ENCODE measurements at regions not wholly inside any gene's neighbourhood (a gene's known extent, or its start where the extent isn't known, plus 50 kb on each side); places are given as distances from the start of the nearest gene placed in this dataset.

DNA sequence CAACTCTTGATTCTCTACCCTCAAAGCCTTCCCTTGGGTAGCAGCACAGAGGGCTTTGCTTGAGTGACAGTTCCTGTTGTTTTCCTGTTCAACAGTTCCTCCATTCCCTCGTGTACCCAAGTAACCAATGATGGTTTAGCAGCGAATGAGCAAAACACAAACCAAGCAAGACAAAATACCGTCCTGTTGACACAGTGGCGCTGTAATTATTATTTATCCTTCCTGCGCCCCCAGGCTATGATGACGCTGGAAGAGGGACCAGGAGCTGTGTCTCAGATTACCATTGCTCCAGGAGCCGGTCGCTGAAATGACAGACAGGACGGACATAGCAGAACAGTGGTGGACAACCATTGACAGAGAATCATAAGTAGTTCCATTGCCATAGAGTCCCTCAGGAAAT lies 154.8 kb downstream of the GADD45G start:
- H3K27ac ChIP-seq = no peak overlapping the region

GRCh38 chr9:89760123-89760522 lies 155.3 kb downstream of the GADD45G start:
- DNase-seq (ENCODE audit: low read depth, low spot score) = no peak
- H3K27ac ChIP-seq = no peak overlapping the region

More for the DNA sequence above, 154.8 kb downstream of the GADD45G start:
- DNase-seq (ENCODE audit: low read depth, low spot score) = no peak

GRCh38 chr9:89764217-89764616 lies 159.4 kb downstream of the GADD45G start:
- no peak for DNase-seq (ENCODE audit: low read depth, low spot score)
- H3K27ac ChIP-seq = no peak overlapping the region

GRCh38 chr9:89765211-89765946 lies 160.6 kb downstream of the GADD45G start:
- no peak overlapping the region for H3K27ac ChIP-seq

GRCh38 chr9:89766991-89767390 lies 162.2 kb downstream of the GADD45G start:
- no peak for DNase-seq (ENCODE audit: low read depth, low spot score)
- no peak overlapping the region for H3K27ac ChIP-seq

More at GRCh38 chr9:89765211-89765946, 160.6 kb downstream of the GADD45G start:
- DNase-seq (ENCODE audit: low read depth, low spot score) = no peak

DNA sequence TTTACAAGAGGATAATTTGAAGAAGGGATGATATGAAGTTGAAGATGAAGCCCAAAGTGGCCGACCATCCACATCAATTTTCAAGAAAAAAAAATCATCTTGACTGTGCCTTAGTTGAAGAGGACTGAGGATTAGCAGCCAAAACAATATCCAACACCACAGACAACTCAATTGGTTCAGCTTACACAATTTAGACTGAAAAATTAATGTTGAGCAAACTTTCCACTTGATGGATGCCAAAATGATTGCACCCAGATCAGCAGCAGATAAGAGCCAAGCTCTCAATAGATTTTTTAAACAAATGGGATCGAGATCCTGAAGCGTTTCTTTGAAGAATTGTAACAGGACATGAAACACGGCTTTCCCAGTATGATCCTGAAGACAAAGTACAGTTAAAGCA lies 163.2 kb downstream of the GADD45G start:
- H3K27ac ChIP-seq = no peak overlapping the region
- DNase-seq (ENCODE audit: low read depth, low spot score) = no peak

- no peak for DNase-seq (ENCODE audit: low read depth, low spot score)
- no peak overlapping the region for H3K27ac ChIP-seq
These were observed 163.8 kb downstream of the GADD45G start for GRCh38 chr9:89768650-89769071.

GRCh38 chr9:89770531-89771174 lies 165.8 kb downstream of the GADD45G start:
- no peak for DNase-seq (ENCODE audit: low read depth, low spot score)
- no peak overlapping the region for H3K27ac ChIP-seq

GRCh38 chr9:89771205-89771604 lies 166.4 kb downstream of the GADD45G start:
- H3K27ac ChIP-seq = no peak overlapping the region
- no peak for DNase-seq (ENCODE audit: low read depth, low spot score)

GRCh38 chr9:89773170-89773569 lies 168.4 kb downstream of the GADD45G start:
- no peak overlapping the region for H3K27ac ChIP-seq
- DNase-seq (ENCODE audit: low read depth, low spot score) = no peak

DNA sequence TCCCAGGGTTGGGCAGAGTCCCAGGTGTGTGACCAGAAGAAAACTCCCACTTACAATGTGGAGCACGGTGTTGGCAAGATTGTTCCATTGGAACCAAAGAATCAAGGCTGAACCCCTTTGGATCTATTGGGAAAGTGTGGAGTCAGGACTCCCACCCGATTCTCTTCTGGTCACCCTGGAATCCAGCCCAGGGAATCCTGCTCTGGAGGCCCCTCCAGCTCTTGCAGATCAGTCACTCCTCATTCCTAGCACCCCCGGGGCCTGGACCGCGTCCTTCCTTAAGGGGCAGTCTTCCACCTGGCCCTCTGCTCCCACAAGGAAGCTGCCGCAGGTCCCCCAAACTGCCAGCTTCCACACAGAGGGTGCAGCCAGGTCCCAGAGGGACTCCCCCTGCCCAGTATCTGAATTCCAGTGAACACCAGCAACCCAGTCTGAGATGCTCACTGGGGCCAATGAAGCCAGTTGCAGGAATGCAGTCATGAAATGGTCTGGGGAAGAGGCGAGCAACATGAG lies 170.1 kb downstream of the GADD45G start:
- no peak overlapping the region for H3K27ac ChIP-seq
- DNase-seq (ENCODE audit: low read depth, low spot score) = no peak

- H3K27ac ChIP-seq = no peak overlapping the region
- DNase-seq (ENCODE audit: low read depth, low spot score) = no peak
These were observed 170.8 kb downstream of the GADD45G start for GRCh38 chr9:89775641-89776040.

GRCh38 chr9:89776795-89777525 lies 172.1 kb downstream of the GADD45G start:
- no peak overlapping the region for H3K27ac ChIP-seq
- DNase-seq (ENCODE audit: low read depth, low spot score) = no peak

DNA sequence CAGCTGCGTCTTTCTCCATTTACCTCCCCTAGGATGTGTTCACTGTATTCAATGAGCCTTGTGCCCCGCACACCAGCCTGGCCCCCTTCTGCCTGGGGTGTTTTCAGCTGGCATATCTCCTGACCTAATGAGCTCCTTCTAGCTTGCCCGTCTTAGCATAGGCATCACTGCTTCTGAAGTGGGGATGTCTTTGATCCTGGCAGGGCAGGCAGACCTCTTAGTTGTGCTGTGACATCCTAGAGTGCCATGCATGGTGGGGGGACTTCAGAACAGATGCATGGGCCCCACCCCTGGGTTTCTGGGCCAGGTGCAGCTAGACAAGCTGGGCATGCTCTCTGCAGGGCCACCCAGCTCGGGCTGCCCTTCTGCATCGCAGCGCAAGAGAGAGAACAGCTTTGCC lies 172.7 kb downstream of the GADD45G start:
- no peak overlapping the region for H3K27ac ChIP-seq

GRCh38 chr9:89778100-89779090 lies 173.6 kb downstream of the GADD45G start:
- DNase-seq (ENCODE audit: low read depth, low spot score) = no peak

More for the DNA sequence above, 172.7 kb downstream of the GADD45G start:
- no peak for DNase-seq (ENCODE audit: low read depth, low spot score)

DNA sequence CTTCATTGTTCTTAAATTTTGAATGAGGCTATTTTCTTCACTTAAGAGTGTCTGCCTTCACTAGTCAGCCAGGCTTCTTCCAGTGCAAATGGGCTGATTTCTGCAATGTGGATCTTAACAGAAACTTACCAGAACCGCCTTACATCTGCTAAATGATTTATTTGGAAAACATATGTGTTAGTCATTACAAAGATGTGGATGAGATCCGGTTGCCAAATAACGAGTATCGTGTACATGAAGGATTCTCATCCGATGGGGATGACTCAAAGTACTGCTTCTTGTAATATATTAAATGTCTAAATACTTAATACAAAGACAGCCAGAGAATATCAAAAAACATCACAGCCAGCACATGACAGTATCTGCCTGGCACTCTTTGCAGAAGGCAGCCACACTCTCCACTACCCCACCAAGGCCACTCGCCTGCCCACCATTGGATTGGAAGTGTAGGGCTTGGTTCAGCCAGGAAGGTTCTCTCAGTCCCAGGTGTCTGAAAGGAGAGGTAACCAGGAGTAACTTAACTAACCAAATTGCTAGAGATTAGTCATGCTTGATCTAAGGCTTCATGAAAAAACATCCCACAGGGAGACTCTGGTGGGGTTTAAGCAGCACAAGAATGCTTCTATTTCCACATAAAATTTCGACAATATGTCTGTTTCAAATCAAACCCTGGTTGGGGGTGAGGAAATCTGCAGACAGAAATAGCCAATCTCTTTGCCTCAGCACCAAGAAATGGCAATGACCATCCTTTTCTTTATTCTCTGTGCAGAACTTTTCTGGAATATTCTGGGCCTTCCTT lies 174.8 kb downstream of the GADD45G start:
- DNase-seq (ENCODE audit: low read depth, low spot score) = no peak
- H3K27ac ChIP-seq = no peak overlapping the region

More at GRCh38 chr9:89778100-89779090, 173.6 kb downstream of the GADD45G start:
- no peak overlapping the region for H3K27ac ChIP-seq

GRCh38 chr9:89780959-89781358 lies 176.1 kb downstream of the GADD45G start:
- H3K27ac ChIP-seq = no peak overlapping the region
- DNase-seq (ENCODE audit: low read depth, low spot score) = no peak

DNA sequence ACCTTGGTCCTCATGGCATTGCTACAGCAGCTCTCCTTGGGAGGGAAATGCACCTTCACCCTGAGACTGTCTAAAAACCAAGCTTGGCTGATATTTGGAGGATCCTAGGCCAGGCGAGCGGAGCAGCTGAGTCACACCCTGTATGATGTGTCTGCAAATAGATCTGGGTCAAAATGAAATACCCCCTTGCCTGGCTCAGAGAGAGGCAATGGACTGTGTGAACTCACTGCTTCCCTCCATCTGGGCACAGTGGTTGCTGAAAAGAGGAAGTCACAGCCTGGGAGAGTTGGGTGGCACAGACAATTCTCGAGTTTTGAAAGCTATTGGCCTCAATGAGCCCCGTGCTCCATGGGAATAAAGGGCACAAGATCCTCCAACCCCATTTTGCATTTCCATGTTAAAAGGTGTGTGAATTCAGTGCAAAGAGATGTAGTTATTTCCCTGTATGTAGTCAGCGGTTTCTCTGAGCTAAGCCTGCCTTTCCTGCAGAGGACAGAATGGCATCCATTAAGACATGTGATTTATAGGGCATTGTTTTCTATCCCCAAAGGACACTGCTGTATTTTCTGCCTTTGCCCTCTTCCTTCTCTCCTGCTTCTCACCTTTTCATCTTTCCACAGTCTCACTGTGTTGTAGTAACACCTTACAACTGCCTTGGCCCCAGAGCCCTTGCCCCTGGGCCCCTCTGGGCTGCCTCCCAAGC lies 177.2 kb downstream of the GADD45G start:
- no peak for DNase-seq (ENCODE audit: low read depth, low spot score)
- H3K27ac ChIP-seq = no peak overlapping the region

Data from epithelial cell of prostate (primary cell).